NCI-H1105 treated with DMSO at 0.1 percent for 48 hours (cell line): ENCODE measurements at regions not wholly inside any gene's neighbourhood (a gene's known extent, or its start where the extent isn't known, plus 50 kb on each side); places are given as distances from the start of the nearest gene placed in this dataset.

Source experiments
- DNase-seq: peaks from one replicate; lab custom pipeline; 2025; lab: John Stamatoyannopoulos, UW

- no peak for DNase-seq
These were observed 123.5 kb downstream of the MBD2 start for GRCh38 chr18:54100920-54101470.

- DNase-seq: no peak
These were observed 124.0 kb downstream of the MBD2 start for GRCh38 chr18:54100466-54100865.

- no peak for DNase-seq
These were observed 130.0 kb downstream of the MBD2 start for GRCh38 chr18:54094474-54094873.

GRCh38 chr18:54090856-54091255 is 133.6 kb downstream of the MBD2 start:
- DNase-seq: no peak

- no peak for DNase-seq
These were observed 134.6 kb downstream of the MBD2 start for GRCh38 chr18:54089749-54090459.

GRCh38 chr18:54086863-54087262 is 137.6 kb downstream of the MBD2 start:
- no peak for DNase-seq

GRCh38 chr18:54086046-54086802 is 138.2 kb downstream of the MBD2 start:
- DNase-seq: no peak

GRCh38 chr18:54080858-54081257 is 143.6 kb downstream of the MBD2 start:
- DNase-seq: no peak

GRCh38 chr18:54076166-54076565 is 148.3 kb downstream of the MBD2 start:
- no peak for DNase-seq

GRCh38 chr18:54075689-54076088 is 148.8 kb downstream of the MBD2 start:
- DNase-seq: no peak

- DNase-seq: no peak
These were observed 154.7 kb downstream of the MBD2 start for GRCh38 chr18:54069729-54070128.

- DNase-seq: no peak
These were observed 164.0 kb downstream of the MBD2 start for GRCh38 chr18:54060343-54061005.

- DNase-seq: no peak
These were observed 171.6 kb downstream of the MBD2 start for GRCh38 chr18:54052732-54053429.

GRCh38 chr18:54052259-54052658 is 172.2 kb downstream of the MBD2 start:
- DNase-seq: no peak

GRCh38 chr18:54043484-54044251 is 180.8 kb downstream of the MBD2 start:
- no peak for DNase-seq

GRCh38 chr18:54035927-54036326 is 188.5 kb downstream of the MBD2 start:
- no peak for DNase-seq

- DNase-seq: no peak
These were observed 191.4 kb downstream of the MBD2 start for GRCh38 chr18:54033052-54033451.

GRCh38 chr18:54032412-54032811 is 192.1 kb downstream of the MBD2 start:
- DNase-seq: peak; percentile 5

GRCh38 chr18:54031243-54031642 is 193.2 kb downstream of the MBD2 start:
- no peak for DNase-seq

GRCh38 chr18:54030434-54030833 is 194.0 kb downstream of the MBD2 start:
- DNase-seq: no peak

- no peak for DNase-seq
These were observed 201.0 kb downstream of the MBD2 start for GRCh38 chr18:54023471-54023870.
